Colonic mucosa (tissue), 4 donors: ENCODE measurements at regions not wholly inside any gene's neighbourhood (a gene's known extent, or its start where the extent isn't known, plus 50 kb on each side); places are given as distances from the start of the nearest gene placed in this dataset.
"Not testable (repeated sequence)": the region's sequence is repeated elsewhere in the genome, so short reads cannot be mapped to it uniquely, and the experiment has no call there.

ENCODE experiments used
- DNase-seq: peaks from one replicate; pipeline ENCODE4 v3.0.0-alpha.2; 2020
- H3K27ac ChIP-seq: fragments of 200-600 bp; one replicate; pipeline ENCODE4 v1.8.0; 2021
- H3K27me3 ChIP-seq: fragments of 200-600 bp; one replicate; pipeline ENCODE4 v1.8.0; 2021
- H3K36me3 ChIP-seq: fragments of 200-600 bp; one replicate; pipeline ENCODE4 v1.8.0; 2021
- H3K4me1 ChIP-seq: fragments of 200-600 bp; one replicate; pipeline ENCODE4 v1.8.0; 2021; ENCODE audit warnings: mild to moderate bottlenecking
- H3K4me3 ChIP-seq: fragments of 200-600 bp; one replicate; pipeline ENCODE4 v1.8.0; 2021
- H3K9ac ChIP-seq, 2 donors: one replicate each; pipeline ENCODE4 v1.7.0; 2013; ENCODE audit warnings: control low read depth in 2 of 2, low read depth in 2 of 2, low read length in 2 of 2
- H3K9me3 ChIP-seq: fragments of 200-600 bp; one replicate; pipeline ENCODE4 v1.8.0; 2021
- intact Hi-C: fragments of 100-400 bp; cut with DNase I; formaldehyde crosslinking; loops from one replicate; pipeline ENCODE4 v1.14.1; 2022
- TF ChIP-seq, protein P1 (sequence below): fragments of 200-600 bp; IDR thresholded peaks from one replicate; pipeline ENCODE4 v1.8.0; 2022; ENCODE audit warnings: antibody characterized with exemption, mild to moderate bottlenecking
- donor health status: healthy.
- donor health status: DM: no; HTN: no; CAD: no.
- donor health status: DM: no; HTN: no; CAD: no.

DNA sequence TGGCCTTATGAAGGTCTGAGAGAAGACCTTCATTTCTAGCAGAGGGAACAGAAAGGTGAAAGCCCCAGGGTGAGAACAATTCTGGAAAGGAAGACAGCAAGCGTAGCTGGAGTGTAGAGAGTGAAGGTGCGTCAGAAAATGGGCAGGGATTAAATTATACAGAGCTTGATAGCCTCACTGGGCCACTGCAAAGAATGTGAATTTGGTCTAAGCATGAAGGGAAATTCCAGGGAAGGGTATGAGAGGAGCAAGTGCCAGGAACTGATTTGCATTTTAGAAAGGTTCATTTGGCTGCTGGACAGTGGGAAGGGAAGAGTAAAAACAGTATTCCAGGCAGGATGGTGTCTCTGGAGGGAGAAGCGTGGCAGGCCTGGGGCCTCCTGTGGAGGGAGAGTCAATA, 274.1 kb upstream of the ASIC2 start:
- Histone ChIP-seq H3K36me3 (no peaks in the 10 kb centered on the region), H3K9me3 (no peaks in the 10 kb centered on the region), H3K27ac (no peak overlapping the region), H3K9ac (no peak overlapping the region), H3K4me1 (no peaks in the 10 kb centered on the region), H3K4me3 (no peak overlapping the region), H3K27me3 (no peaks in the 10 kb centered on the region)
- intact Hi-C loops = no loop called here
- DNase-seq = no peak
- TF ChIP-seq, protein P1, sequence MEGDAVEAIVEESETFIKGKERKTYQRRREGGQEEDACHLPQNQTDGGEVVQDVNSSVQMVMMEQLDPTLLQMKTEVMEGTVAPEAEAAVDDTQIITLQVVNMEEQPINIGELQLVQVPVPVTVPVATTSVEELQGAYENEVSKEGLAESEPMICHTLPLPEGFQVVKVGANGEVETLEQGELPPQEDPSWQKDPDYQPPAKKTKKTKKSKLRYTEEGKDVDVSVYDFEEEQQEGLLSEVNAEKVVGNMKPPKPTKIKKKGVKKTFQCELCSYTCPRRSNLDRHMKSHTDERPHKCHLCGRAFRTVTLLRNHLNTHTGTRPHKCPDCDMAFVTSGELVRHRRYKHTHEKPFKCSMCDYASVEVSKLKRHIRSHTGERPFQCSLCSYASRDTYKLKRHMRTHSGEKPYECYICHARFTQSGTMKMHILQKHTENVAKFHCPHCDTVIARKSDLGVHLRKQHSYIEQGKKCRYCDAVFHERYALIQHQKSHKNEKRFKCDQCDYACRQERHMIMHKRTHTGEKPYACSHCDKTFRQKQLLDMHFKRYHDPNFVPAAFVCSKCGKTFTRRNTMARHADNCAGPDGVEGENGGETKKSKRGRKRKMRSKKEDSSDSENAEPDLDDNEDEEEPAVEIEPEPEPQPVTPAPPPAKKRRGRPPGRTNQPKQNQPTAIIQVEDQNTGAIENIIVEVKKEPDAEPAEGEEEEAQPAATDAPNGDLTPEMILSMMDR = no peak

DNA sequence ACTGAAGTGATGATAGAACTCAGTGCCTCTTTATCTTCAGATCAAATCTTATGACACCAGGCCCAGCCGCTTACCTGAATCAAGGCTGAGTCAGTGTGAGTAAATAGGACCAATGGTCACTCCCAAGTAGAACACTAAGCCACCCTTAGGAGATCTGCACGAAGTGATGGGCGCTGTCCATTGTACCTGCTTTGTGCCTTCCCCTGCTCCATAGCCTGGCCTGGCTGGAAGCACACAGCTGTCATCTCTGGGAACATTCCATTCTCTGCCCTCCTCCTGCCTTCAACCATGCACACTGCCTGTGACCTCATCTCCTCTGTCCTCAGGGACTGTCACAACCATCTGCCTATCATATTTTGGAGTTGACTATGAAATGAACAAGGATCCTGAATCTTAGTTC, 279.5 kb upstream of the ASIC2 start:
- Histone ChIP-seq H3K4me3 (no peak overlapping the region), H3K27me3 (no peaks in the 10 kb centered on the region), H3K27ac (no peak overlapping the region), H3K9me3 (no peaks in the 10 kb centered on the region), H3K36me3 (no peaks in the 10 kb centered on the region), H3K9ac (no peak overlapping the region), H3K4me1 (no peaks in the 10 kb centered on the region)
- TF ChIP-seq, protein P1 = no peak
- intact Hi-C loops = no loop called here
- DNase-seq = no peak

DNA sequence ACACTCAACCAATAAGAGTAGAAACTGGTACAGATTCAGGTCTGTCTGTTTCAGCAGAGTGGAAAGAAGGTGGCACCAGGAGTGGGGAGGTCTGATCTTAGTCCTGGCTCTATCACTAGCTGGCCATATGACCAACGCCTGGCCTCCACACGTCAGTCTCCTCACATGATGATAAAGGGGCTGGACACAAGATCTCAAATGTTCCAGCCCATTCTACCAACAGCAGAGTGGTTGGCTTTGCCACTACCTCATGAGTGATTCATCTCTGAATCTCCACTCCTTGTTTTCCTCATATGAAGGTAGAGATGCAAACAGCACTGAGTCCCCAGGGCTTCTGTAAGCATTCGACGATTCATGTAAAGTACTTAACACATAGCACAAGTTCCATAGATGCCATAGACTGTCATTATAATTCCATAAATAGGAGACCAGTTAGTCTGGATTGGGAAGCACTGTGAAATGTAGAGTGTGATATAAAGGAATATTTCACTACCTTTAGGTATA, 281.9 kb upstream of the ASIC2 start:
- no peak overlapping the region for H3K27ac ChIP-seq
- DNase-seq = no peak
- TF ChIP-seq, protein P1 = no peak
- H3K9me3 ChIP-seq = no peaks in the 10 kb centered on the region
- H3K9ac ChIP-seq = no peak overlapping the region
- intact Hi-C loops = no loop called here
- H3K36me3 ChIP-seq = no peaks in the 10 kb centered on the region
- no peaks in the 10 kb centered on the region for H3K4me1 ChIP-seq
- no peaks in the 10 kb centered on the region for H3K27me3 ChIP-seq
- no peak overlapping the region for H3K4me3 ChIP-seq

DNA sequence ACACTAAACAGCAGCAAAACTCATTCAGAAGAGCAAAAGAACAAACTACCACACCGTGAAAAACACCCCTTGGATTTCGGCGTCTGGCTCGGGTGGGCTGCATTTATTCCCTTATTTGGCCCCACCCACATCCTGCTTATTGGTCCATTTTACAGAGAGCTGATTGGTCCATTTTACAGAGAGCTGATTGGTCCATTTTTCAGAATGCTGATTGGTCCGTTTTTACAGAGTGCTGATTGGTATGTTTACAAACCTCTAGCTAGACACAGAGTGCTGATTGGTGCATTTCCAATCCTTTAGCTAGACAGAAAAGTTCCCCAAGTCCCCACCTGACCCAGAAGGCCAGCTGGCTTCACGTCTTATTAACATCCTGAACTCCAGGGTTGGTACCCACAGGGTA, 286.6 kb upstream of the ASIC2 start:
- not testable (repeated sequence) for DNase-seq

DNA sequence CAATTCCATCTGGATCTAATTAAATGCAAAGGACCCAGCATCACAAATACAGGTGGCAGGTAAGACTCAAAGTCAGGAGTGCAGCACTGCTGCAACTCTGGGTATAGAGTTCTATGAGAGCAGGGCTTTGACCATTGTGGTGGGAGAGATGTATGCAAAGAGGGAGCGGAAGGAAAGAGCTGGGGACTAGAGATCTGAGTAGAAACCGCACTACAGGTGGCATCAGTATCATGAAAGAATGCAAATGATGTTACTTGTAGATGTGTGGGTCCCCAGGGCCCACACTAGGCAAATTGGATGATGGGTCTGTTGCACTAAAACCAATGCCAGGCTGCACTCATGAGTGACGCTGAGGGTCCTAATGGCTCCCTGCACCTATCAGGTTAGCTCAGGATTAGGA, 287.1 kb upstream of the ASIC2 start:
- no peak for DNase-seq
- H3K4me3 ChIP-seq = no peak overlapping the region
- H3K9ac ChIP-seq = no peak overlapping the region
- H3K27me3 ChIP-seq = no peaks in the 10 kb centered on the region
- intact Hi-C loops = no loop called here
- H3K36me3 ChIP-seq = no peaks in the 10 kb centered on the region
- no peaks in the 10 kb centered on the region for H3K4me1 ChIP-seq
- H3K27ac ChIP-seq = no peak overlapping the region
- H3K9me3 ChIP-seq = no peaks in the 10 kb centered on the region
- TF ChIP-seq, protein P1 = no peak

More for the DNA sequence above, 286.6 kb upstream of the ASIC2 start:
- intact Hi-C loops, H3K27ac ChIP-seq, H3K27me3 ChIP-seq, H3K36me3 ChIP-seq, H3K4me1 ChIP-seq, H3K9ac ChIP-seq, H3K9me3 ChIP-seq, H3K4me3 ChIP-seq: not testable (repeated sequence)

DNA sequence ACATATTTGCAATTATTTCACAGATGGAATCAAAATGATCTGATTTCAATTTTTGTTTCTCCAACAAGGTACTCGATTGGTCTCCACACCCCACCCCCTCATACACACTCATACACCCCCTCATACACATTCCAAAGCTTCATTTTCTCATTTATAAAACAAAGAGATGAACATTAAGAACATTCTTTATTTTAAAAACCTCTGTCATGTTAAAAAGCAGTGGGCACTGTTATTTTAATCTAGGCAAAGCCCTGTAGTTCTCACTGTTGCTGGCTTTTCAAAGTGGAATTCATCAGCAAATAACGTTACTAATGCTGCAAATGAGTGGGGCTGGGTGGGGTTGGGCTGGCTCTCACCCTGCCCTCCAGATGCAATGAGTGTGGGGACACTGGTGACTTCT, 289.6 kb upstream of the ASIC2 start:
- Histone ChIP-seq H3K36me3 (no peaks in the 10 kb centered on the region), H3K9me3 (no peaks in the 10 kb centered on the region)
- TF ChIP-seq, protein P1 = no peak

More for the DNA sequence above, 289.6 kb upstream of the ASIC2 start:
- intact Hi-C loops = no loop called here
- Histone ChIP-seq H3K4me3 (no peak overlapping the region), H3K27me3 (no peaks in the 10 kb centered on the region), H3K9ac (no peak overlapping the region), H3K4me1 (no peaks in the 10 kb centered on the region), H3K27ac (no peak overlapping the region)
- DNase-seq = no peak
